ENCODE measurements at regions not wholly inside any gene's neighbourhood (a gene's known extent, or its start where the extent isn't known, plus 50 kb on each side); places are given as distances from the start of the nearest gene placed in this dataset.

- H4K91ac ChIP-seq (ENCODE audit: insufficient read depth, low read depth, low read length) = no peak overlapping the region
- in situ Hi-C loops (cut with MboI; ENCODE audit: low sequenced_read_pairs) (no loop called here), intact Hi-C loops (cut with micrococcal nuclease) (no loop called here), dilution Hi-C loops (cut with HindIII; ENCODE audit: low sequenced_read_pairs, unreplicated experiment) (no loop called here)
- no peaks in the 10 kb centered on the region for H3K79me1 ChIP-seq (ENCODE audit: low read depth in 1 of 2, low read length in 2 of 2)
- DNase-seq (no peak), ATAC-seq (ENCODE audit: low read depth) (no peak)
- no peak overlapping the region for H3K9ac ChIP-seq (ENCODE audit: low read depth, low read length)
- H2BK5ac ChIP-seq (ENCODE audit: low read depth, low read length, poor library complexity, severe bottlenecking) = no peak overlapping the region
- H3K36me3 ChIP-seq (ENCODE audit: control insufficient read depth, insufficient read depth, low read length) = no peaks in the 10 kb centered on the region
- CTCF ChIA-PET = no interaction called here
- H3K56ac ChIP-seq (ENCODE audit: extremely low read depth, insufficient read depth, low read length) = no peak overlapping the region
- no peak for TF ChIP-seq ELK1 (IDR thresholded peaks at IDR 0.05; ENCODE audit: borderline replicate concordance, low read depth, low read length)
- TF ChIP-seq RFX5 (IDR thresholded peaks at IDR 0.05; ENCODE audit: low read depth, low read length) = no peak
- no peak for TF ChIP-seq RAD21 (IDR thresholded peaks at IDR 0.05; ENCODE audit: low read length)
- TF ChIP-seq USF2 (IDR thresholded peaks at IDR 0.05; ENCODE audit: low read depth, low read length) = no peak
- no peak for TF ChIP-seq NFE2L2 (IDR thresholded peaks at IDR 0.05; ENCODE audit: low read depth, low read length)
- TF ChIP-seq CTCF (conservative IDR thresholded peaks at IDR 0.05; ENCODE audit: low read depth, low read length) = no peak
- TF ChIP-seq MAZ (IDR thresholded peaks at IDR 0.05; ENCODE audit: borderline replicate concordance, low read depth, low read length) = no peak
- no peak for TF ChIP-seq RCOR1 (IDR thresholded peaks at IDR 0.05; ENCODE audit: insufficient replicate concordance, low read length)
- no peak for TF ChIP-seq MAFK (IDR thresholded peaks at IDR 0.05; ENCODE audit: low read depth, low read length)
- no peak for TF ChIP-seq BHLHE40 (IDR thresholded peaks at IDR 0.05; ENCODE audit: low read depth, low read length)
- no peak for TF ChIP-seq MXI1 (IDR thresholded peaks at IDR 0.05; ENCODE audit: borderline replicate concordance, low read depth, low read length)
- TF ChIP-seq SMC3 (IDR thresholded peaks at IDR 0.05; ENCODE audit: low read depth, low read length) = no peak
- TF ChIP-seq FOS (IDR thresholded peaks at IDR 0.05; ENCODE audit: low read depth, low read length) = no peak
- TF ChIP-seq POLR2A (IDR thresholded peaks at IDR 0.05; ENCODE audit: low read depth, low read length) = no peak
- no peak for TF ChIP-seq CHD1 (IDR thresholded peaks at IDR 0.05; ENCODE audit: low read depth, low read length)
- TF ChIP-seq CEBPB (IDR thresholded peaks at IDR 0.05; ENCODE audit: low read depth, low read length) = no peak
- WGBS, 2 experiments (ENCODE audit: extremely low coverage in 2 of 2, insufficient read length in 1 of 2) = no CpG with 5 or more reads among the region's 6 CpGs
- no peak overlapping the region for H4K8ac ChIP-seq (ENCODE audit: low read depth in 2 of 2, low read length in 2 of 2)
- H2BK120ac ChIP-seq (ENCODE audit: low read depth, low read length) = no peak overlapping the region
- no peaks in the 10 kb centered on the region for H3K27me3 ChIP-seq (ENCODE audit: control insufficient read depth, insufficient read depth, low read length)
- H3K18ac ChIP-seq (ENCODE audit: low read depth, low read length) = no peak overlapping the region
- H3K14ac ChIP-seq (replicated peaks; ENCODE audit: low read depth, low read length) = no peak overlapping the region
- H2BK15ac ChIP-seq (ENCODE audit: low read depth, low read length) = no peak overlapping the region
- H3K9me3 ChIP-seq (ENCODE audit: control insufficient read depth, insufficient read depth, low read length) = no peaks in the 10 kb centered on the region
- no peak overlapping the region for H2AK9ac ChIP-seq (replicated peaks; ENCODE audit: low read depth, low read length, poor library complexity)
- no peak overlapping the region for H3K4me3 ChIP-seq (ENCODE audit: insufficient read depth, low read depth, low read length)
- no peaks in the 10 kb centered on the region for H3K4me1 ChIP-seq (ENCODE audit: control insufficient read depth, insufficient read depth, low read length)
- POLR2A ChIA-PET (ENCODE audit: unreplicated experiment) = no interaction called here
- no peak overlapping the region for H2AFZ ChIP-seq (replicated peaks; ENCODE audit: low read length, poor library complexity)
- H3K23ac ChIP-seq (ENCODE audit: low read depth, low read length) = no peak overlapping the region
- no peak overlapping the region for H3K27ac ChIP-seq (ENCODE audit: insufficient read depth, low read length)
- H4K5ac ChIP-seq (ENCODE audit: low read depth, low read length) = no peak overlapping the region
- H4K20me1 ChIP-seq (ENCODE audit: insufficient read depth, low read length) = no peaks in the 10 kb centered on the region
- H3K4ac ChIP-seq (ENCODE audit: low read depth, low read length) = no peak overlapping the region
- no peaks in the 10 kb centered on the region for H3K9me1 ChIP-seq (ENCODE audit: insufficient read depth, low read length)
- no peak overlapping the region for H3K4me2 ChIP-seq (ENCODE audit: low read depth, low read length)
- no peak overlapping the region for H2AK5ac ChIP-seq (ENCODE audit: low read depth, low read length)
- BruUV-seq (replicated peaks) = no TSS peak
- H2BK20ac ChIP-seq (ENCODE audit: low read depth, low read length) = no peak overlapping the region
These were observed 1070.6 kb downstream of the PCDH9 start for GRCh38 chr13:66159511-66159910.
